Ascending aorta (tissue), 2 donors: ENCODE measurements at regions not wholly inside any gene's neighbourhood (a gene's known extent, or its start where the extent isn't known, plus 50 kb on each side); places are given as distances from the start of the nearest gene placed in this dataset.

Experiments
- DNase-seq, 2 donors: peaks; one replicate each; pipeline ENCODE4 v3.0.0-alpha.2; 2019; ENCODE audit warnings: low spot score in 2 of 2
- H3K27ac ChIP-seq, 2 donors: fragments of 200-600 bp; sonication (generic); one replicate each; pipeline ENCODE4 v1.5.1; 2016 to 2017; ENCODE audit warnings: mild to moderate bottlenecking in 1 of 2
- H3K27me3 ChIP-seq: fragments of 200-600 bp; sonication (generic); one replicate; pipeline ENCODE4 v1.5.1; 2017
- H3K36me3 ChIP-seq, 2 donors: fragments of 200-600 bp; sonication (generic); one replicate each; pipeline ENCODE4 v1.5.1; 2016
- H3K4me1 ChIP-seq, 2 donors: fragments of 200-600 bp; sonication (generic); one replicate each; pipeline ENCODE4 v1.5.1; 2016 to 2017; ENCODE audit warnings: mild to moderate bottlenecking in 1 of 2
- H3K4me3 ChIP-seq, 2 donors: fragments of 200-600 bp; sonication (generic); one replicate each; pipeline ENCODE4 v1.5.1; 2016 to 2017; ENCODE audit warnings: mild to moderate bottlenecking in 1 of 2
- H3K9me3 ChIP-seq, 2 donors: fragments of 200-600 bp; sonication (generic); one replicate each; pipeline ENCODE4 v1.5.1; 2016
- intact Hi-C: fragments of 100-400 bp; cut with DNase I; formaldehyde crosslinking; loops from one replicate; pipeline ENCODE4 v1.15.1; 2023
- TF ChIP-seq, protein P1 (sequence below), 3 experiments: fragments of 200-600 bp in 2 of 3; fragments of 450-650 bp in 1 of 3; sonication (generic) in 2 of 3; IDR thresholded peaks; one replicate each; pipeline ENCODE4 v1.5.1; 2016 to 2019; ENCODE audit warnings: antibody characterized with exemption in 3 of 3, mild to moderate bottlenecking in 1 of 3, moderate library complexity in 1 of 3

- Histone ChIP-seq H3K27ac (no peak overlapping the region), H3K27me3 (no peaks in the 10 kb centered on the region), H3K4me3 (no peak overlapping the region), H3K36me3 (no peaks in the 10 kb centered on the region), H3K4me1 (no peaks in the 10 kb centered on the region), H3K9me3 (no peaks in the 10 kb centered on the region)
- intact Hi-C loops = no loop called here
- no peak for DNase-seq
- TF ChIP-seq, protein P1, sequence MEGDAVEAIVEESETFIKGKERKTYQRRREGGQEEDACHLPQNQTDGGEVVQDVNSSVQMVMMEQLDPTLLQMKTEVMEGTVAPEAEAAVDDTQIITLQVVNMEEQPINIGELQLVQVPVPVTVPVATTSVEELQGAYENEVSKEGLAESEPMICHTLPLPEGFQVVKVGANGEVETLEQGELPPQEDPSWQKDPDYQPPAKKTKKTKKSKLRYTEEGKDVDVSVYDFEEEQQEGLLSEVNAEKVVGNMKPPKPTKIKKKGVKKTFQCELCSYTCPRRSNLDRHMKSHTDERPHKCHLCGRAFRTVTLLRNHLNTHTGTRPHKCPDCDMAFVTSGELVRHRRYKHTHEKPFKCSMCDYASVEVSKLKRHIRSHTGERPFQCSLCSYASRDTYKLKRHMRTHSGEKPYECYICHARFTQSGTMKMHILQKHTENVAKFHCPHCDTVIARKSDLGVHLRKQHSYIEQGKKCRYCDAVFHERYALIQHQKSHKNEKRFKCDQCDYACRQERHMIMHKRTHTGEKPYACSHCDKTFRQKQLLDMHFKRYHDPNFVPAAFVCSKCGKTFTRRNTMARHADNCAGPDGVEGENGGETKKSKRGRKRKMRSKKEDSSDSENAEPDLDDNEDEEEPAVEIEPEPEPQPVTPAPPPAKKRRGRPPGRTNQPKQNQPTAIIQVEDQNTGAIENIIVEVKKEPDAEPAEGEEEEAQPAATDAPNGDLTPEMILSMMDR (IDR thresholded peaks at IDR 0.05) = no peak
Measured at GRCh38 chr3:72571052-72571451, 277.2 kb downstream of the SHQ1 start.

DNA sequence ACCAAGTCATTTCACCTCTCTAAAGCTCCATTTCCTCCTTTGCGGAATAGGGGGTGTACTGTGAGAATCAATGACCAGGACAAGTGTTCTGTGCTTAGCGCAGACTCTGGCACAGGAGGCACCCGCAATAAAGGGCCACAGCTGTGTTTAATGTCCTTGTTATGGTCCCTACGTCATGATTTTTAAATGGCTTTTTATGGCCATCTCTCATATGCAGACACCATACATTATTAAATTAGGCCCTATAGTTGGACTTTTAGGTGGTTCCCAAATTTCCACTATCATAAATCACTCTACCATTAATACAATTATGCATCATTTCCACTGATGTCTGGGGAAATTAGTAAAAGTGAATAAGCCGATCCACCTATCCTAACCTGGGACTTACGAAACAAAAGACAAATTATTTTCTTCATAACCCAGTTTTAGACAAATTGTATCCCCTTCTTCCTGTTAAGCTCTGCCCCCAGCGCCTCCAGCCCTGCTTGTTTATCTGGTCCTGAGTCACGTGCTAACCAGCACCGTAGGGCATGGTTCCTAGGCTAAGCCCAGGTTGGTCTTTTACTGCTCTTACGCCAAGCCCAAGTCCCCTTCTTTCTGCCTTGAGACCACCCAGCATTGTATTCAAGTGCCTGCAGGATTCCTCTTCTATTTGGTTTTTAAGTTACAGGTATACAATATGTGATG, 278.3 kb downstream of the SHQ1 start:
- intact Hi-C loops = no loop called here

GRCh38 chr3:72568083-72568482, 280.2 kb downstream of the SHQ1 start:
- Histone ChIP-seq H3K27ac (no peak overlapping the region), H3K27me3 (no peaks in the 10 kb centered on the region), H3K36me3 (no peaks in the 10 kb centered on the region), H3K4me3 (no peak overlapping the region), H3K4me1 (no peaks in the 10 kb centered on the region), H3K9me3 (no peaks in the 10 kb centered on the region)
- intact Hi-C loops = no loop called here
- TF ChIP-seq, protein P1 (IDR thresholded peaks at IDR 0.05) = no peak
- no peak for DNase-seq

More for the DNA sequence above, 278.3 kb downstream of the SHQ1 start:
- Histone ChIP-seq H3K36me3 (no peaks in the 10 kb centered on the region), H3K27ac (no peak overlapping the region), H3K27me3 (no peaks in the 10 kb centered on the region), H3K4me1 (no peaks in the 10 kb centered on the region), H3K9me3 (no peaks in the 10 kb centered on the region), H3K4me3 (no peak overlapping the region)
- no peak for DNase-seq
- TF ChIP-seq, protein P1 (IDR thresholded peaks at IDR 0.05) = no peak

DNA sequence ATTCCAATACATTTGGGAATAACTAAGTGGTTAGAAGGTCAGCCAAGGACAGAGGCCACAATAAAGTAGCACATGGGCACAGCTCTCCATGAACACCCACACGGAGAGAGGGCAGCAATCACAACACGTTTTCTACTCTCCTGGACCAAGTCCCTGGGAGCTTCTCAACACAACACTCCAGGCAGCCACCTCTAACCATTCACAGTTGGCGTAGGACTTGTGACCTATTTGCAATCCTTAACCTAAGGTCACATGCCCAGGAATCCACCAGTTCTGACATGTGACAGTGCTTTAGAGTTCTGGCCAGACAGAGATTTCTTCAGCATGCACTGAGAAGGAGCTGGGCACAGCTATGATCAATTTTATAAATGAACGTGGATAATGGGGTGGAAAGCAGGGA, 280.8 kb downstream of the SHQ1 start:
- Histone ChIP-seq H3K36me3 (no peaks in the 10 kb centered on the region), H3K27me3 (no peaks in the 10 kb centered on the region), H3K27ac (no peak overlapping the region), H3K9me3 (no peaks in the 10 kb centered on the region), H3K4me3 (no peak overlapping the region), H3K4me1 (no peaks in the 10 kb centered on the region)
- intact Hi-C loops = no loop called here
- TF ChIP-seq, protein P1 (IDR thresholded peaks at IDR 0.05) = no peak
- DNase-seq = no peak

- H3K4me3 ChIP-seq = no peak overlapping the region
- TF ChIP-seq, protein P1 (IDR thresholded peaks at IDR 0.05) = no peak
- no peaks in the 10 kb centered on the region for H3K4me1 ChIP-seq
- no peaks in the 10 kb centered on the region for H3K27me3 ChIP-seq
- no peak overlapping the region for H3K27ac ChIP-seq
- H3K9me3 ChIP-seq = peaks cover 0 to 4% of the 10 kb centered on the region in 2 donors
- intact Hi-C loops = no loop called here
- no peaks in the 10 kb centered on the region for H3K36me3 ChIP-seq
- no peak for DNase-seq
Measured at GRCh38 chr3:72565593-72565992, 282.7 kb downstream of the SHQ1 start.
